Osteoblast (primary cell): ENCODE measurements at regions not wholly inside any gene's neighbourhood (a gene's known extent, or its start where the extent isn't known, plus 50 kb on each side); places are given as distances from the start of the nearest gene placed in this dataset.

Source experiments
- DNase-seq: peaks from one replicate; pipeline ENCODE4 v3.0.0; 2011; ENCODE audit warnings: low spot score, mixed read lengths; ENCODE audit not compliant: insufficient read length; ENCODE audit errors: missing footprints
- H2AFZ ChIP-seq: 2 replicates; pipeline ENCODE4 v1.6.0; 2011; ENCODE audit warnings: mild to moderate bottlenecking, low read length
- H3K27ac ChIP-seq: 2 replicates; pipeline ENCODE4 v1.5.1; 2011; ENCODE audit warnings: mild to moderate bottlenecking, low read depth, low read length, moderate library complexity
- H3K27me3 ChIP-seq: 2 replicates; pipeline ENCODE4 v1.6.0; 2012; ENCODE audit warnings: mild to moderate bottlenecking, control low read depth, inconsistent platforms, low read length, moderate library complexity; ENCODE audit not compliant: insufficient read depth
- H3K36me3 ChIP-seq: 2 replicates; pipeline ENCODE4 v1.5.1; 2011; ENCODE audit warnings: mild to moderate bottlenecking, low read length, control low read depth, moderate library complexity; ENCODE audit not compliant: insufficient read depth
- H3K4me1 ChIP-seq: 2 replicates; pipeline ENCODE4 v1.5.1; 2011; ENCODE audit warnings: mild to moderate bottlenecking, low read length, control low read depth, moderate library complexity; ENCODE audit not compliant: insufficient read depth
- H3K4me2 ChIP-seq: 2 replicates; pipeline ENCODE4 v1.6.0; 2011; ENCODE audit warnings: mild to moderate bottlenecking, low read length; ENCODE audit not compliant: insufficient read depth
- H3K4me3 ChIP-seq: fragments of 200-600 bp; sonication (generic); 3 replicates; pipeline ENCODE4 v1.5.1; 2012; ENCODE audit warnings: mild to moderate bottlenecking, low read length, inconsistent platforms; ENCODE audit not compliant: insufficient read depth
- H3K79me2 ChIP-seq: 2 replicates; pipeline ENCODE4 v1.6.0; 2012; ENCODE audit warnings: mild to moderate bottlenecking, low read length, control low read depth, inconsistent platforms; ENCODE audit not compliant: insufficient read depth
- H3K9me3 ChIP-seq: 2 replicates; pipeline ENCODE4 v1.5.1; 2011; ENCODE audit warnings: low read depth, low read length, control low read depth
- H4K20me1 ChIP-seq: 2 replicates; pipeline ENCODE4 v1.6.0; 2012; ENCODE audit warnings: mild to moderate bottlenecking, low read length, control low read depth; ENCODE audit not compliant: insufficient read depth
- CTCF ChIP-seq: IDR thresholded peaks from 2 replicates; pipeline ENCODE4 v1.5.1; 2011; ENCODE audit warnings: mild to moderate bottlenecking, low read depth, low read length, moderate library complexity; ENCODE audit errors: extremely low read depth

- H3K4me3 ChIP-seq: no peak overlapping the region
- H3K4me1 ChIP-seq: no peaks in the 10 kb centered on the region
- TF ChIP-seq CTCF: no peak
- H4K20me1 ChIP-seq: no peaks in the 10 kb centered on the region
- DNase-seq: no peak
- H3K36me3 ChIP-seq: no peaks in the 10 kb centered on the region
- no peaks in the 10 kb centered on the region for H3K79me2 ChIP-seq
- no peak overlapping the region for H3K27ac ChIP-seq
- H3K27me3 ChIP-seq: no peaks in the 10 kb centered on the region
- no peaks in the 10 kb centered on the region for H3K9me3 ChIP-seq
- no peak overlapping the region for H2AFZ ChIP-seq
- H3K4me2 ChIP-seq: no peak overlapping the region
These were observed 689.2 kb downstream of the MATN1 start for GRCh38 chr1:30034105-30034626.

GRCh38 chr1:30033256-30034104 is 689.9 kb downstream of the MATN1 start:
- no peaks in the 10 kb centered on the region for H3K79me2 ChIP-seq
- no peak overlapping the region for H3K4me3 ChIP-seq
- DNase-seq: no peak
- no peak overlapping the region for H3K27ac ChIP-seq
- H3K27me3 ChIP-seq: no peaks in the 10 kb centered on the region
- H3K4me1 ChIP-seq: no peaks in the 10 kb centered on the region
- no peaks in the 10 kb centered on the region for H4K20me1 ChIP-seq
- no peaks in the 10 kb centered on the region for H3K9me3 ChIP-seq
- H3K4me2 ChIP-seq: no peak overlapping the region
- H3K36me3 ChIP-seq: no peaks in the 10 kb centered on the region
- H2AFZ ChIP-seq: no peak overlapping the region
- TF ChIP-seq CTCF: no peak

DNA sequence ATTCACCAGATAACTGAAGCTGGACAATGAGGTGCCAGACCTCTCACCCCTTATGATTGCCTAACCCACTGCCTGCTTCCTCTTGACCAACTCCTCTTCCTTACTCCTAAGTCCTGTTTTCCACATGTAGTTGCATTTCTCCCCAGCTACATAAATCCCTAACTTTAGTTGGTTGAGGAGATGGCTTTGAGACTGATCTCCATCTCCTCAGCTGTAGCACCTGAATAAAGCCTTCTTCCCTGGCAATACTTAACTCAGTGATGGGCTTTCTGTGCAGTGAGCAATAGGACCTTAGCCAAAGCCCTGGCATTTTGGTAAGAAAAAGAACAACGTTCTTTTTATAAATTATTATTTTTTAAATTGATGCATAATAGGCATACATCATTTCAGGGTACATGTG is 691.1 kb downstream of the MATN1 start:
- Histone ChIP-seq H3K27ac (no peak overlapping the region), H3K4me3 (no peak overlapping the region), H3K4me2 (no peak overlapping the region), H3K36me3 (no peaks in the 10 kb centered on the region), H4K20me1 (no peaks in the 10 kb centered on the region), H2AFZ (no peak overlapping the region), H3K79me2 (no peaks in the 10 kb centered on the region), H3K27me3 (no peaks in the 10 kb centered on the region), H3K4me1 (no peaks in the 10 kb centered on the region), H3K9me3 (no peaks in the 10 kb centered on the region)
- DNase-seq: no peak
- TF ChIP-seq CTCF: no peak

GRCh38 chr1:30029677-30030076 is 693.7 kb downstream of the MATN1 start:
- no peaks in the 10 kb centered on the region for H3K4me1 ChIP-seq
- no peak overlapping the region for H3K27ac ChIP-seq
- no peak for TF ChIP-seq CTCF
- no peak overlapping the region for H3K4me3 ChIP-seq
- H4K20me1 ChIP-seq: no peaks in the 10 kb centered on the region
- H2AFZ ChIP-seq: no peak overlapping the region
- no peak for DNase-seq
- H3K4me2 ChIP-seq: no peak overlapping the region
- no peaks in the 10 kb centered on the region for H3K9me3 ChIP-seq
- H3K36me3 ChIP-seq: no peaks in the 10 kb centered on the region
- no peaks in the 10 kb centered on the region for H3K27me3 ChIP-seq
- no peaks in the 10 kb centered on the region for H3K79me2 ChIP-seq
